GM23338 (cell line): ENCODE measurements at regions not wholly inside any gene's neighbourhood (a gene's known extent, or its start where the extent isn't known, plus 50 kb on each side); places are given as distances from the start of the nearest gene placed in this dataset.

Experiments used
- ATAC-seq: fragments of 200-7000 bp; cut with Tn5 transposase; 3 replicates; pipeline ENCODE4 v1.9.1; 2020
- DNase-seq: peaks from one replicate; pipeline ENCODE4 v3.0.0-alpha.2; 2015; ENCODE audit warnings: low spot score
- H2AFZ ChIP-seq: fragments of 200-600 bp; sonication (generic); 2 replicates; pipeline ENCODE4 v1.8.0; 2016; ENCODE audit warnings: antibody characterized with exemption, mild to moderate bottlenecking, moderate library complexity
- H3F3A ChIP-seq: fragments of 200-600 bp; sonication (generic); replicated peaks from 2 replicates; pipeline ENCODE4 v1.8.0; 2017; ENCODE audit warnings: antibody characterized with exemption, mixed run types, low read depth
- H3K27ac ChIP-seq: fragments of 200-600 bp; sonication (generic); 2 replicates; pipeline ENCODE4 v1.6.1; 2016; ENCODE audit warnings: low read depth
- H3K27me3 ChIP-seq: fragments of 200-600 bp; sonication (generic); 2 replicates; pipeline ENCODE4 v1.8.0; 2016; ENCODE audit warnings: mild to moderate bottlenecking, mixed run types, moderate library complexity; ENCODE audit not compliant: insufficient read depth
- H3K36me3 ChIP-seq: fragments of 200-600 bp; sonication (generic); 2 replicates; pipeline ENCODE4 v1.8.0; 2016; ENCODE audit warnings: mild to moderate bottlenecking; ENCODE audit not compliant: insufficient read depth
- H3K4me1 ChIP-seq: fragments of 200-600 bp; sonication (generic); 2 replicates; pipeline ENCODE4 v1.8.0; 2016; ENCODE audit warnings: mild to moderate bottlenecking, moderate library complexity; ENCODE audit not compliant: insufficient read depth
- H3K4me2 ChIP-seq: fragments of 200-600 bp; sonication (generic); 2 replicates; pipeline ENCODE4 v1.7.1; 2017; ENCODE audit warnings: mixed run types
- H3K4me3 ChIP-seq: fragments of 200-600 bp; sonication (generic); 2 replicates; pipeline ENCODE4 v1.6.1; 2016; ENCODE audit warnings: mixed run types
- H3K79me2 ChIP-seq: fragments of 200-600 bp; sonication (generic); replicated peaks from 2 replicates; pipeline ENCODE4 v1.8.0; 2017; ENCODE audit warnings: mild to moderate bottlenecking; ENCODE audit not compliant: insufficient read depth
- H3K9me2 ChIP-seq: fragments of 200-600 bp; sonication (generic); 2 replicates; pipeline ENCODE4 v1.8.0; 2017; ENCODE audit not compliant: insufficient read depth
- H4K20me1 ChIP-seq: fragments of 200-600 bp; sonication (generic); replicated peaks from 2 replicates; pipeline ENCODE4 v1.8.0; 2017; ENCODE audit warnings: mild to moderate bottlenecking; ENCODE audit not compliant: insufficient read depth
- H3K27ac Mint-ChIP-seq: 2 replicates; pipeline ENCODE4 v1.8.0; 2020; ENCODE audit warnings: inconsistent platforms, mild to moderate bottlenecking, moderate library complexity, mixed read lengths
- H3K27me3 Mint-ChIP-seq: 3 replicates; pipeline ENCODE4 v1.8.0; 2022; ENCODE audit warnings: low read depth, mild to moderate bottlenecking, moderate library complexity, mixed read lengths, inconsistent platforms; ENCODE audit not compliant: insufficient read depth, poor library complexity
- H3K36me3 Mint-ChIP-seq: 3 replicates; pipeline ENCODE4 v1.8.0; 2021; ENCODE audit warnings: low read depth, mild to moderate bottlenecking, inconsistent platforms, moderate library complexity, mixed read lengths
- H3K4me1 Mint-ChIP-seq: 3 replicates; pipeline ENCODE4 v1.8.0; 2020; ENCODE audit warnings: mild to moderate bottlenecking, inconsistent platforms, mixed read lengths
- H3K4me3 Mint-ChIP-seq: 3 replicates; pipeline ENCODE4 v1.8.0; 2021; ENCODE audit warnings: moderate library complexity, mild to moderate bottlenecking, inconsistent platforms, mixed read lengths
- H3K9me3 Mint-ChIP-seq: 3 replicates; pipeline ENCODE4 v1.8.0; 2020; ENCODE audit warnings: moderate library complexity, mild to moderate bottlenecking, inconsistent platforms, mixed read lengths
- CTCF ChIP-seq, 2 experiments: fragments of 200-600 bp in 1 of 2; sonication (generic) in 1 of 2; conservative IDR thresholded peaks; 2 replicates each; pipeline versions ENCODE4 v1.5.1 to v1.6.1; 2016 to 2017; ENCODE audit warnings: antibody characterized with exemption in 2 of 2, low read depth in 2 of 2, mild to moderate bottlenecking in 2 of 2, moderate library complexity in 1 of 2
- ETS1 ChIP-seq: IDR thresholded peaks from 2 replicates; pipeline ENCODE4 v1.6.1; 2016; ENCODE audit warnings: antibody characterized with exemption
- EZH2 ChIP-seq: fragments of 200-600 bp; sonication (generic); IDR thresholded peaks from one replicate; pipeline ENCODE4 v1.8.0; 2017; ENCODE audit warnings: antibody characterized with exemption, mild to moderate bottlenecking, low read depth; ENCODE audit not compliant: unreplicated experiment
- EZH2phosphoT487 ChIP-seq: fragments of 200-600 bp; sonication (generic); IDR thresholded peaks from one replicate; pipeline ENCODE4 v1.8.1; 2018; ENCODE audit warnings: antibody characterized with exemption; ENCODE audit not compliant: unreplicated experiment
- NANOG ChIP-seq: IDR thresholded peaks from 2 replicates; pipeline ENCODE4 v1.6.1; 2016; ENCODE audit warnings: antibody characterized with exemption, borderline replicate concordance
- STAT1 ChIP-seq: IDR thresholded peaks from one replicate; pipeline ENCODE4 v1.6.1; 2016; ENCODE audit warnings: antibody characterized with exemption; ENCODE audit not compliant: unreplicated experiment
- ZNF462 ChIP-seq: fragments of 250-450 bp; sonication (Bioruptor Pico); IDR thresholded peaks from 2 replicates; pipeline ENCODE4 v1.5.0; 2020; ENCODE audit warnings: mild to moderate bottlenecking, moderate library complexity

GRCh38 chr6:50128420-50129005 is 78.8 kb upstream of the DEFB112 start:
- Histone ChIP-seq H3K4me1 (no peaks in the 10 kb centered on the region), H3K79me2 (no peaks in the 10 kb centered on the region), H3F3A (no peaks in the 10 kb centered on the region), H3K27me3 (no peaks in the 10 kb centered on the region), H2AFZ (no peak overlapping the region), H3K4me2 (no peak overlapping the region), H3K27ac (no peak overlapping the region), H4K20me1 (no peaks in the 10 kb centered on the region), H3K36me3 (no peaks in the 10 kb centered on the region), H3K9me2 (no peaks in the 10 kb centered on the region), H3K4me3 (no peak overlapping the region)
- no peaks in the 10 kb centered on the region for H3K4me1 Mint-ChIP-seq
- peaks cover 4% of the 10 kb centered on the region for H3K27me3 Mint-ChIP-seq
- TF ChIP-seq EZH2phosphoT487 (no peak), ZNF462 (CRISPR knock-in tag) (no peak), CTCF (conservative IDR thresholded peaks at IDR 0.05; ENCODE audit: low read depth in 2 of 2) (peak in 1 of 2 experiments; percentile 67; a peak in 3 of 4 replicates)
- ATAC-seq = no peak
- no peak overlapping the region for H3K4me3 Mint-ChIP-seq
- no peaks in the 10 kb centered on the region for H3K9me3 Mint-ChIP-seq
- H3K27ac Mint-ChIP-seq = no peak overlapping the region
- DNase-seq = peak; percentile 47
- H3K36me3 Mint-ChIP-seq = no peaks in the 10 kb centered on the region

- Mint-ChIP-seq H3K36me3 (no peaks in the 10 kb centered on the region), H3K27me3 (peaks cover 3% of the 10 kb centered on the region), H3K9me3 (no peaks in the 10 kb centered on the region), H3K4me3 (no peak overlapping the region), H3K27ac (no peak overlapping the region), H3K4me1 (no peaks in the 10 kb centered on the region)
- H3K27me3 ChIP-seq = no peaks in the 10 kb centered on the region
- H3K36me3 ChIP-seq = no peaks in the 10 kb centered on the region
- no peak for DNase-seq
- no peak for ATAC-seq
- no peak overlapping the region for H3K4me2 ChIP-seq
- H3K79me2 ChIP-seq = no peaks in the 10 kb centered on the region
- no peak overlapping the region for H2AFZ ChIP-seq
- H3F3A ChIP-seq = no peaks in the 10 kb centered on the region
- no peaks in the 10 kb centered on the region for H3K9me2 ChIP-seq
- H4K20me1 ChIP-seq = no peaks in the 10 kb centered on the region
- H3K4me1 ChIP-seq = no peaks in the 10 kb centered on the region
- no peak overlapping the region for H3K4me3 ChIP-seq
- TF ChIP-seq CTCF (conservative IDR thresholded peaks at IDR 0.05; ENCODE audit: low read depth in 2 of 2) = no peak
- no peak for TF ChIP-seq NANOG
- no peak for TF ChIP-seq EZH2
- no peak for TF ChIP-seq ETS1
- TF ChIP-seq STAT1 = no peak
- no peak overlapping the region for H3K27ac ChIP-seq
Measured at GRCh38 chr6:50135968-50136367, 86.2 kb upstream of the DEFB112 start.
